ENCODE measurements at regions not wholly inside any gene's neighbourhood (a gene's known extent, or its start where the extent isn't known, plus 50 kb on each side); places are given as distances from the start of the nearest gene placed in this dataset.

GRCh38 chr7:27399791-27400567, 157.4 kb downstream of the EVX1 start:
- no peak overlapping the region for H3K9ac ChIP-seq (ENCODE audit: insufficient read depth, low read length)
- no peaks in the 10 kb centered on the region for H3K27me3 ChIP-seq (ENCODE audit: control insufficient read depth, insufficient read depth, low read length)
- no peak for TF ChIP-seq EZH2 (IDR thresholded peaks at IDR 0.05; ENCODE audit: low read length, missing control alignments)
- TF ChIP-seq, protein P1, sequence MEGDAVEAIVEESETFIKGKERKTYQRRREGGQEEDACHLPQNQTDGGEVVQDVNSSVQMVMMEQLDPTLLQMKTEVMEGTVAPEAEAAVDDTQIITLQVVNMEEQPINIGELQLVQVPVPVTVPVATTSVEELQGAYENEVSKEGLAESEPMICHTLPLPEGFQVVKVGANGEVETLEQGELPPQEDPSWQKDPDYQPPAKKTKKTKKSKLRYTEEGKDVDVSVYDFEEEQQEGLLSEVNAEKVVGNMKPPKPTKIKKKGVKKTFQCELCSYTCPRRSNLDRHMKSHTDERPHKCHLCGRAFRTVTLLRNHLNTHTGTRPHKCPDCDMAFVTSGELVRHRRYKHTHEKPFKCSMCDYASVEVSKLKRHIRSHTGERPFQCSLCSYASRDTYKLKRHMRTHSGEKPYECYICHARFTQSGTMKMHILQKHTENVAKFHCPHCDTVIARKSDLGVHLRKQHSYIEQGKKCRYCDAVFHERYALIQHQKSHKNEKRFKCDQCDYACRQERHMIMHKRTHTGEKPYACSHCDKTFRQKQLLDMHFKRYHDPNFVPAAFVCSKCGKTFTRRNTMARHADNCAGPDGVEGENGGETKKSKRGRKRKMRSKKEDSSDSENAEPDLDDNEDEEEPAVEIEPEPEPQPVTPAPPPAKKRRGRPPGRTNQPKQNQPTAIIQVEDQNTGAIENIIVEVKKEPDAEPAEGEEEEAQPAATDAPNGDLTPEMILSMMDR (conservative IDR thresholded peaks at IDR 0.05 in 1 of 2, IDR thresholded peaks at IDR 0.05 in 1 of 2; ENCODE audit: low read depth in 1 of 2, low read length in 2 of 2) = no peak
- H3K79me2 ChIP-seq (ENCODE audit: control insufficient read depth, insufficient read depth, low read length) = no peaks in the 10 kb centered on the region
- no peak overlapping the region for H3K4me2 ChIP-seq (ENCODE audit: extremely low read depth, insufficient read depth, low read length)
- H4K20me1 ChIP-seq (ENCODE audit: control insufficient read depth, extremely low read depth, insufficient read depth, low read length) = no peaks in the 10 kb centered on the region
- no peaks in the 10 kb centered on the region for H3K9me3 ChIP-seq (ENCODE audit: control insufficient read depth, insufficient read depth, low read depth, low read length)
- H3K4me3 ChIP-seq (replicated peaks in 1 of 4; ENCODE audit: control extremely low read depth in 1 of 4, insufficient read depth in 1 of 4, low read depth in 3 of 4, low read length in 4 of 4) = no peak overlapping the region
- no peaks in the 10 kb centered on the region for H3K36me3 ChIP-seq (ENCODE audit: control insufficient read depth, insufficient read depth, low read length)
- no peak overlapping the region for H3K27ac ChIP-seq (ENCODE audit: insufficient read depth, low read length)
- no peak overlapping the region for H2AFZ ChIP-seq (ENCODE audit: low read length)
- DNase-seq (ENCODE audit: low read depth in 2 of 2) = no peak
- no peaks in the 10 kb centered on the region for H3K4me1 ChIP-seq (ENCODE audit: control insufficient read depth, extremely low read depth, insufficient read depth, low read length)

- Histone ChIP-seq H3K4me2 (ENCODE audit: extremely low read depth, insufficient read depth, low read length) (no peak overlapping the region), H3K9me3 (ENCODE audit: control insufficient read depth, insufficient read depth, low read depth, low read length) (no peaks in the 10 kb centered on the region), H3K79me2 (ENCODE audit: control insufficient read depth, insufficient read depth, low read length) (no peaks in the 10 kb centered on the region), H3K27me3 (ENCODE audit: control insufficient read depth, insufficient read depth, low read length) (no peaks in the 10 kb centered on the region), H3K36me3 (ENCODE audit: control insufficient read depth, insufficient read depth, low read length) (no peaks in the 10 kb centered on the region), H4K20me1 (ENCODE audit: control insufficient read depth, extremely low read depth, insufficient read depth, low read length) (no peaks in the 10 kb centered on the region), H3K4me1 (ENCODE audit: control insufficient read depth, extremely low read depth, insufficient read depth, low read length) (no peaks in the 10 kb centered on the region), H3K27ac (ENCODE audit: insufficient read depth, low read length) (no peak overlapping the region), H2AFZ (ENCODE audit: low read length) (no peak overlapping the region), H3K9ac (ENCODE audit: insufficient read depth, low read length) (no peak overlapping the region), H3K4me3 (replicated peaks in 1 of 4; ENCODE audit: control extremely low read depth in 1 of 4, insufficient read depth in 1 of 4, low read depth in 3 of 4, low read length in 4 of 4) (no peak overlapping the region)
- DNase-seq (ENCODE audit: low read depth in 2 of 2) = no peak
- TF ChIP-seq, protein P1 (conservative IDR thresholded peaks at IDR 0.05 in 1 of 2, IDR thresholded peaks at IDR 0.05 in 1 of 2; ENCODE audit: low read depth in 1 of 2, low read length in 2 of 2) = no peak
- TF ChIP-seq EZH2 (IDR thresholded peaks at IDR 0.05; ENCODE audit: low read length, missing control alignments) = no peak
These were observed 163.2 kb downstream of the EVX1 start for GRCh38 chr7:27405780-27406179.

GRCh38 chr7:27409311-27409710, 166.7 kb downstream of the EVX1 start:
- H3K79me2 ChIP-seq (ENCODE audit: control insufficient read depth, insufficient read depth, low read length) = no peaks in the 10 kb centered on the region
- TF ChIP-seq EZH2 (IDR thresholded peaks at IDR 0.05; ENCODE audit: low read length, missing control alignments) = no peak
- TF ChIP-seq, protein P1 (conservative IDR thresholded peaks at IDR 0.05 in 1 of 2, IDR thresholded peaks at IDR 0.05 in 1 of 2; ENCODE audit: low read depth in 1 of 2, low read length in 2 of 2) = no peak
- no peaks in the 10 kb centered on the region for H3K36me3 ChIP-seq (ENCODE audit: control insufficient read depth, insufficient read depth, low read length)
- no peaks in the 10 kb centered on the region for H3K27me3 ChIP-seq (ENCODE audit: control insufficient read depth, insufficient read depth, low read length)
- no peaks in the 10 kb centered on the region for H3K4me1 ChIP-seq (ENCODE audit: control insufficient read depth, extremely low read depth, insufficient read depth, low read length)
- H3K9ac ChIP-seq (ENCODE audit: insufficient read depth, low read length) = no peak overlapping the region
- no peak overlapping the region for H2AFZ ChIP-seq (ENCODE audit: low read length)
- no peak overlapping the region for H3K27ac ChIP-seq (ENCODE audit: insufficient read depth, low read length)
- H3K4me3 ChIP-seq (replicated peaks in 1 of 4; ENCODE audit: control extremely low read depth in 1 of 4, insufficient read depth in 1 of 4, low read depth in 3 of 4, low read length in 4 of 4) = no peak overlapping the region
- DNase-seq (ENCODE audit: low read depth in 2 of 2) = no peak
- no peaks in the 10 kb centered on the region for H3K9me3 ChIP-seq (ENCODE audit: control insufficient read depth, insufficient read depth, low read depth, low read length)
- H3K4me2 ChIP-seq (ENCODE audit: extremely low read depth, insufficient read depth, low read length) = no peak overlapping the region
- no peaks in the 10 kb centered on the region for H4K20me1 ChIP-seq (ENCODE audit: control insufficient read depth, extremely low read depth, insufficient read depth, low read length)

Measured in fibroblast of lung (primary cell).